ENCODE measurements at regions not wholly inside any gene's neighbourhood (a gene's known extent, or its start where the extent isn't known, plus 50 kb on each side); places are given as distances from the start of the nearest gene placed in this dataset.

DNA sequence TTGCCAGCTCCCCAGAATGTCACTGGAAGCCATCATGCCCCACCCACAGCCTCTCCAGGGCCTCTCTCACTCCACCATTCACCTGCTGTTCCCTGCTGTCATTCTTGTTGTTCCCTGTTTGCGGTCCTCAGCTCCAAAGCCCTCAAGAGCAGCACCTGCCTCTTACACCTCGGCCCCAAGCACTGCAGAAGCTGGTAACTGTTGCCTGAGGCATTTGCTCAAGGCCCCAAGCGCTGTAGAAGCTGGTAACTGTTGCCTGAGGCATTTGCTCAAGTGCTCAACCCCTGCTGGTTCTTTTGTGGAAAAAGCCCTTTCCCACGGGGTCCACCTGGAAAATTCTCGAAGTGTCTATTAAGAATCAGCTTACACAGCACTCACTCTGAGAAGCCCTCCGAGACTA lies 78.0 kb downstream of the ARL6IP4 start:
- H3K36me3 ChIP-seq = no peaks in the 10 kb centered on the region
- DNase-seq (ENCODE audit: low read depth in 1 of 2, low spot score in 1 of 2) = no peak
- H3K4me3 ChIP-seq = no peak overlapping the region
- TF ChIP-seq, protein P1, sequence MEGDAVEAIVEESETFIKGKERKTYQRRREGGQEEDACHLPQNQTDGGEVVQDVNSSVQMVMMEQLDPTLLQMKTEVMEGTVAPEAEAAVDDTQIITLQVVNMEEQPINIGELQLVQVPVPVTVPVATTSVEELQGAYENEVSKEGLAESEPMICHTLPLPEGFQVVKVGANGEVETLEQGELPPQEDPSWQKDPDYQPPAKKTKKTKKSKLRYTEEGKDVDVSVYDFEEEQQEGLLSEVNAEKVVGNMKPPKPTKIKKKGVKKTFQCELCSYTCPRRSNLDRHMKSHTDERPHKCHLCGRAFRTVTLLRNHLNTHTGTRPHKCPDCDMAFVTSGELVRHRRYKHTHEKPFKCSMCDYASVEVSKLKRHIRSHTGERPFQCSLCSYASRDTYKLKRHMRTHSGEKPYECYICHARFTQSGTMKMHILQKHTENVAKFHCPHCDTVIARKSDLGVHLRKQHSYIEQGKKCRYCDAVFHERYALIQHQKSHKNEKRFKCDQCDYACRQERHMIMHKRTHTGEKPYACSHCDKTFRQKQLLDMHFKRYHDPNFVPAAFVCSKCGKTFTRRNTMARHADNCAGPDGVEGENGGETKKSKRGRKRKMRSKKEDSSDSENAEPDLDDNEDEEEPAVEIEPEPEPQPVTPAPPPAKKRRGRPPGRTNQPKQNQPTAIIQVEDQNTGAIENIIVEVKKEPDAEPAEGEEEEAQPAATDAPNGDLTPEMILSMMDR (IDR thresholded peaks at IDR 0.05; ENCODE audit: low read depth, low read length) = no peak
- no peaks in the 10 kb centered on the region for H3K27me3 ChIP-seq
- no peaks in the 10 kb centered on the region for H3K9me3 ChIP-seq (ENCODE audit: low read depth)
- H3K4me1 ChIP-seq (ENCODE audit: low read depth) = peaks cover 31% of the 10 kb centered on the region
- H3K27ac ChIP-seq = no peak overlapping the region

DNA sequence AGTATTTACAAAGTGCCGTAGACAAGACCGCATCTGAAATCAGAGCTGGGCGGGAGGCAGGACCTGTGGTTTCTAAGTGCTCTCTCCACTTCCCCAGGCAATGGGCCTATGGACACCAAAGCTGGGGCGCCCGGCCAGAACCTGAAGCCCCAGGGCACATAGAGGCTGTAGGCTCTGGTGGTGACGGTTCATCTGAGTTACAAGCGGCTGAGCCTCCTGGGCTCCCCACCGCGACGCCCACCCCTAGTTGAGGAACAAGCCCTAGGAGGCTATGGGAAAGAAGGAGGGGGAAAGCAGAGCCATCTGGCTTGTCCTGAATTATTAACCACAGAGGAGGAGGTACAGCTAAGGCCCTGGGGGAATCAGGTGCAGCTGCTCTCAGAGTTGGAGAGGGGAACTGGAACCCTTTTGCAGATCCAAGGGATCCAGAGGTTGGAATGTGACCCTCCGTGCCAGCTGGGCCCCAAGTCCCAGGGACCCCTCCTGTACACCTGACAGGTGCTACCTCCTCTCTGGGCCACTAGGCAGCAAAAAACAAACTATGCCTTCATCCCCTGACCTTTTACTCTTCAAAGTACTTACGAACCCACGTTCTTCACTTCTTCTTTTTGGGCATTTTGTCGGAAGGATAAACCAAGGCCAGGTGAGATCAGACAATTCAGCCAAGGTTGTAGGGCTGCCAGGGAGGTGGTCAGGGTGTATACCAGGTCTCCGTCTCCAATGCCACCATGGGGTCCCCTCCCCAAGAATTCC lies 77.2 kb downstream of the ARL6IP4 start:
- TF ChIP-seq, protein P1 (IDR thresholded peaks at IDR 0.05; ENCODE audit: low read depth, low read length) = no peak
- Histone ChIP-seq H3K4me1 (ENCODE audit: low read depth) (peaks cover 23% of the 10 kb centered on the region), H3K36me3 (no peaks in the 10 kb centered on the region), H3K9me3 (ENCODE audit: low read depth) (no peaks in the 10 kb centered on the region), H3K27ac (no peak overlapping the region), H3K27me3 (no peaks in the 10 kb centered on the region), H3K4me3 (no peak overlapping the region)
- no peak for DNase-seq (ENCODE audit: low read depth in 1 of 2, low spot score in 1 of 2)

DNA sequence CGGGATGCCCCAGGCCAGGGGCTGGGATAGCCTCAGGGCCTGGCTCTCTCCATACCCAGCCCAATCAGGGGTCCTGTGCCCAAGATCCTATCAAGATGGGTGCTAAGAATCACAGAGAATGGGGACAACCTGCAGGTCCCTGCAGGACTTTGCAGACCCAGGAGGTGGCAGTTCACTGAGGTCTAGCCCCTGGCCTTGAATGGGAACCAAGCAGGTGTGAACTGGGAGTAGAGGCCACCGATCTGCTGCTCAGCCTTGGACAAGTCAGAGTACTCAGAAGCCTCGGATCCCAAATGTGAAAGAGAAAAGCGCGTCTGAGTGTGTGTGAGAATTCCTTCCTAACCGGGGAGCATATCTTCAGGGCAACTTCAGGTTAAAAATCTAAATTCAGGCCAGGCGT lies 76.2 kb downstream of the ARL6IP4 start:
- peaks cover 14% of the 10 kb centered on the region for H3K4me1 ChIP-seq (ENCODE audit: low read depth)
- no peak overlapping the region for H3K27ac ChIP-seq
- TF ChIP-seq, protein P1 (IDR thresholded peaks at IDR 0.05; ENCODE audit: low read depth, low read length) = no peak
- H3K4me3 ChIP-seq = no peak overlapping the region
- no peaks in the 10 kb centered on the region for H3K9me3 ChIP-seq (ENCODE audit: low read depth)
- no peaks in the 10 kb centered on the region for H3K36me3 ChIP-seq
- H3K27me3 ChIP-seq = no peaks in the 10 kb centered on the region
- no peak for DNase-seq (ENCODE audit: low read depth in 1 of 2, low spot score in 1 of 2)

DNA sequence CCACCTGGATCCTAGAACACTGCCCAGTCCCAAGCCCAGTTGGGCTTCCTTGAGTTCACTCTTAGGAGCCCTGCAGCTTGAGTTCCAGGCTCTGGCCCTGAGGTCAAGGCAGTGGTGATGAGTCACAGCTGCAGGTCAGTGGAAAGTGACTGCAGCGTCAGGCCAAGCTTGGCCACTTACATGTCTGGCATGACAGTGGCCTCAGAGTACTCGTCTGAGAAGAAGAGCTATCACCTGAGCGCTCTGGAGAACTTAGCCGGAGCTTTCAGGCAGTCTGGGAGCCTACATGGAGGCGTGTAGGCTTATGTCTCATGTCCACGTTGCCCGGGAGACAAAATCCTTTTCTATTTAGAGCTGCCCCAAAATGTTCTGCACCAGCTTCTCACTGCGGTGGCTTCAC lies 75.6 kb downstream of the ARL6IP4 start:
- Histone ChIP-seq H3K27me3 (no peaks in the 10 kb centered on the region), H3K4me1 (ENCODE audit: low read depth) (peaks cover 20% of the 10 kb centered on the region), H3K4me3 (no peak overlapping the region), H3K36me3 (no peaks in the 10 kb centered on the region), H3K9me3 (ENCODE audit: low read depth) (no peaks in the 10 kb centered on the region), H3K27ac (no peak overlapping the region)
- no peak for DNase-seq (ENCODE audit: low read depth in 1 of 2, low spot score in 1 of 2)
- TF ChIP-seq, protein P1 (IDR thresholded peaks at IDR 0.05; ENCODE audit: low read depth, low read length) = no peak

DNA sequence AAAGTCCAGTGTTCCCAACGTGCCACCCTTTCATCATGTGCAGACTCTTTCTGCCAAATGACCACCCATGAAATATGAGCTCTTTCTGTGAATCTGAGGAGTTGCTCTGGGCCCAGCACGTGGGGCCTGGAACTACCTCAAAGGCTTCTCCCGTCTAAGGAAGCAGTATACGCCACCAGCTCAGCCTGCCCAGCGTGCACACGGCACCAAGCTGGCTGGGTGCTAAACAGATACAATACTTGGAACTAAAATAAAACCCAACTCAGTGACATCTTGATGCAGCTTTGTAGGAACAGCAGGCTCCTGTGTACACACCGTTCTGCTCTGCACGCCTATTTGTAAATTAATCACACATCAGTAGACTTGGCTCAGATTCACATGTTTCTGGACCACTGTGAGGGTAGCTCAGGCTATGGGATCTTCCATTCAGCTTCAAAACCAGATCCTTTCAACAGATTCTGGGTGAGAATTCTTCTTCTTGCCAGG lies 74.8 kb downstream of the ARL6IP4 start:
- Histone ChIP-seq H3K27me3 (no peaks in the 10 kb centered on the region), H3K36me3 (no peaks in the 10 kb centered on the region), H3K9me3 (ENCODE audit: low read depth) (no peaks in the 10 kb centered on the region), H3K4me3 (no peak overlapping the region), H3K4me1 (ENCODE audit: low read depth) (peaks cover 27% of the 10 kb centered on the region), H3K27ac (no peak overlapping the region)
- TF ChIP-seq, protein P1 (IDR thresholded peaks at IDR 0.05; ENCODE audit: low read depth, low read length) = no peak
- DNase-seq (ENCODE audit: low read depth in 1 of 2, low spot score in 1 of 2) = no peak
